Hematopoietic multipotent progenitor cell treated with erythropoietin and hydrocortisone succinate and interleukin-3 and kit ligand, for 6 days (in vitro differentiated cells): ENCODE measurements at regions not wholly inside any gene's neighbourhood (a gene's known extent, or its start where the extent isn't known, plus 50 kb on each side); places are given as distances from the start of the nearest gene placed in this dataset.
"Not testable (repeated sequence)": the region's sequence is repeated elsewhere in the genome, so short reads cannot be mapped to it uniquely, and the experiment has no call there.

ENCODE experiments used
- DNase-seq: peaks from one replicate; pipeline ENCODE4 v3.0.0-alpha.2; 2015

GRCh38 chr14:63147018-63147417 lies 57.2 kb upstream of the RHOJ start:
- no peak for DNase-seq

- peak; percentile 8 for DNase-seq
Measured at GRCh38 chr14:63134801-63135200, 69.4 kb upstream of the RHOJ start.

DNA sequence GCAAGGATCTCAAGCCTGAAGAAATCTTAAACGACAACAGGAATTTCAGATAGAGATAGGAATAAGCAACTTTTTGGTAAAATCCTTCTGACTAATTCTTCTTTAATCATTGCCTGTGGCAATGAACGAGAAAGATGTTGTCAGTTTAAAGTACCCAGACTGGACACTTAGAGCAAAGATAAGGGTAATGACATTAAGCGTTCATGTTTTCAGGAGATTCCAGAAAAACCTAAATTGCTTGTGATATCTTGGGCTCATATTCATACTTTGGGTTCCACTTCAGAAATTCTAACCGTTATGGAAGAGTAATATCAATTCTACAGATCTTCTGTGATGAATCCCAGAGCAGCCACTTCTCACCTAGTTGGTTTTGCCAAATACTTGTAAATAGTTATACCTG lies 73.7 kb upstream of the RHOJ start:
- DNase-seq: no peak

- not testable (repeated sequence) for DNase-seq
Measured at GRCh38 chr14:63106487-63106886, 61.2 kb upstream of the KCNH5 start.

- no peak for DNase-seq
Measured at GRCh38 chr14:63100552-63100951, 55.3 kb upstream of the KCNH5 start.

- no peak for DNase-seq
Measured at GRCh38 chr14:63096186-63096585, 50.9 kb upstream of the KCNH5 start.
